HT1080 (cell line): ENCODE measurements at regions not wholly inside any gene's neighbourhood (a gene's known extent, or its start where the extent isn't known, plus 50 kb on each side); places are given as distances from the start of the nearest gene placed in this dataset.
"Not testable (repeated sequence)": the region's sequence is repeated elsewhere in the genome, so short reads cannot be mapped to it uniquely, and the experiment has no call there.

Experiments used
- DNase-seq: peaks from one replicate; pipeline ENCODE4 v3.0.0-alpha.2; 2015; ENCODE audit warnings: low read depth

- no peak for DNase-seq
Measured at GRCh38 chr5:128796506-128796905, 168.8 kb upstream of the SLC27A6 start.

DNA sequence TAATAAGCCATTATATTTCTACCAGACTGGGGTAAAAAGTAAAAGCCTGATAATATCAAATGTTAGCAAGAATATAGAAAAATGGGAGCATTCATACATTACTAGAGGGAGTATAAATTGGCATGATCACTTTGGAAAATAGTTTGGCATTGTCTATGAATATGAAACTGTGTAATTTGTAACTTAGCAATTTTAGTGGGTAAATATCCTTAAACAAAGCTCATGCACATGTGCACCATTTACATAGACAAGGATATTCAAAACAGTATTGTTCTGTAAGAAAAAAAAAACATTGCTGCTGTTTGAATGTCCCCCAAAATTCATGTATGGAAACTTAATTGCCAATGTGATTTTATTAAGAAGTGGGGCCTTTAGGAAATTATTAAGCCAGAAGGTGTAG, 166.4 kb upstream of the SLC27A6 start:
- no peak for DNase-seq

- DNase-seq = no peak
Measured at GRCh38 chr5:128799945-128800344, 165.3 kb upstream of the SLC27A6 start.

- DNase-seq = no peak
Measured at GRCh38 chr5:128800377-128800776, 164.9 kb upstream of the SLC27A6 start.

GRCh38 chr5:128813317-128814070, 151.8 kb upstream of the SLC27A6 start:
- DNase-seq = no peak

GRCh38 chr5:128815201-128815600, 150.1 kb upstream of the SLC27A6 start:
- DNase-seq = no peak

- peak; percentile 18 for DNase-seq
Measured at GRCh38 chr5:128825826-128826225, 139.5 kb upstream of the SLC27A6 start.

- DNase-seq = no peak
Measured at GRCh38 chr5:128826275-128826674, 139.0 kb upstream of the SLC27A6 start.

DNA sequence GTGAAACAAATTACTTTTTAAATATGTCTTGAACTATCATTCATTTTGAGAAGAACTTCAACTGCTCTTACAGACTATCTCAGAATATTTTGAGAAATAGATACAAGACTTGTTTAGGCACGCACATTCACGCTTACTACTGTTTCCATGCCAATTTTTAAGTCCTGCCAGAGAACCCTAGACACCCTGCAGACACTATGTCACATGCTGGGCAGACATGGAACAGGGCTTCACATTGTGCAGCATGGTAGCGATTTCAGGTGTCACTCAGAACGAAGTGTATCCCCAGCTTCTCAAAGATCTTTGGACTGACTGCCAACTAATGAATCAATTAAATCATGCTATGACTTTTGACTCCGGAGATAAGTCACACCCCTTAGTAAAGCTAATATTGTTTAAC, 128.7 kb upstream of the SLC27A6 start:
- DNase-seq = no peak

- no peak for DNase-seq
Measured at GRCh38 chr5:128838623-128839022, 126.7 kb upstream of the SLC27A6 start.

DNA sequence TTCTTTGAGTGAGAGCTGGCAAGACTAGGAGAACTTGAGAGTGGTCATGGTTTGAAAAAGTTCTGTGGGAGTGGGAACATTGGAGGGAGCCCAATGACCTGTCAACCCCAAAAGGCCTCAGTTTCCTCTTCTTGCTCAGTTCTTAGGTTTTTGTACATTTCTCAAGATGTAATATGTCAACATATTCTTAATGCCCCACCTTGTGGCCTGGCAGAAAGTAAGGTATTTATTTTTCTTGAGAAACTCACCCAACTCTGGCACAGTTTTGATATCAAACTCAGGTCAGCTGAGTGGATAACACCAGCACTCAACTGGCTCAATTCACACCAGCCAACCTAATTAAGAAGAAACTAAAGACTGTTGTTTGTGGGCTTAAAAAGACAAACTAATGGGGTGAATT, 123.0 kb upstream of the SLC27A6 start:
- DNase-seq = no peak

DNA sequence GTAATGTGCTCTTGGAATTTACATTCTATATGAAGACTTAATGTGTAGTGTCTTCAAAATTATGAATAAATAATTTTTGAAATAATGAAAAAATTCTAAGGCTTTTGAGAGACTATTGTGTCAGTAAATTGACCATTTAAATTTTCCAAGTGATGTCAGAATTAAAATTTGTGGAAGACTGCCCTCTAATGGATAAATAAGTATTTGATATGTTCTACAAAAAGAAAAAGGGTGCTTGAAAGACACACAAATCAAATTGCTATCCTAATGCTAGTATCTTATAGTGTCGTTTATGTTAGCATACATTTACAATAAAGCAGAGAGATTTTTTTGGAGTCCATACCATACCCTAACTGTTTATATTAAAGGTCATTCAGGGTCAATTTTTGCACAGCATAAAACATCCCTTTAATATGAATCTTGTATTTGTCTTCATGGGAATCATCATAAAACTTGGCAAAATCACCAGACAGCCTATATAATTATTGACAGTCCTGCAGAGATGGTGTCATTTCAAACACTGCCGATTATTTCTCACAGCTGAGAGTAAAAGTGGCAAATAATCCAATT, 120.8 kb upstream of the SLC27A6 start:
- DNase-seq = peak; percentile 29

DNA sequence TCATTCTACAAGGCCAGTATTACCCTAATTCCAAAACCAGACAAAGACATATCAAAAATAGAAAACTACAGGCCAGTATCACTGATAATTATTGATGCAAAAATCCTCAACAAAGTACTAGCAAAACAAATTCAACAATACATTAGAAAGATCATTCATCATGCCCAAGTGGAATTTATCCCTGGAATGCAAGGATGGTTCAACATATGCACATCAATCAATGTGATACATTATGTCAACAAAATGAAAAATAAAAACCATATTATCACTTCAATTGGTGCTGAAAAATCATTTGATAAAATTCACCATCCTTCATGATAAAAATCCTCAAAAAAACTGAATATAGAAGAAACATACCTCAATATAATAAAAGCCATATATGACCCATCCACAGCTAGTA, 115.2 kb upstream of the SLC27A6 start:
- DNase-seq = no peak

GRCh38 chr5:128854931-128855330, 110.4 kb upstream of the SLC27A6 start:
- no peak for DNase-seq

- DNase-seq = no peak
Measured at GRCh38 chr5:128857076-128857677, 108.1 kb upstream of the SLC27A6 start.

DNA sequence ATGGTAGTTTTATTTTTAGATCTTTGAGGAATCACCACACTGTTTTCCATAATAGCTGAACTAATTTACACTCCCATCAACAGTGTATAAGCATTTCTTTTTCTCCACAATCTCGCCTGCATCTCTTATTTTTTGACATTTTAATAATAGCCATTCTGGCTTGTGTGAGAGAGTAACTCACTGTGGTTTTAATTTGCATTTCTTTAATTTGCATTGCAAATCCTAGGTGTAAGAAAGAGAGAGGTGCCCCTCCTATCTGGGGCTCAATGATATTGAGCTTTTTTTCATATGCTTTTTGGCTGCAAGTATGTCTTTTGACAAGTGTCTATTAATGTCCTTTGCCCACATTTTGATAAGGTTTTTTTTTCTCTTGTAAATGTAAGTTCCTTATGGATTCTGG, 106.3 kb upstream of the SLC27A6 start:
- DNase-seq = no peak

GRCh38 chr5:128861155-128861554, 104.1 kb upstream of the SLC27A6 start:
- not testable (repeated sequence) for DNase-seq

GRCh38 chr5:128869970-128870369, 95.3 kb upstream of the SLC27A6 start:
- no peak for DNase-seq

DNA sequence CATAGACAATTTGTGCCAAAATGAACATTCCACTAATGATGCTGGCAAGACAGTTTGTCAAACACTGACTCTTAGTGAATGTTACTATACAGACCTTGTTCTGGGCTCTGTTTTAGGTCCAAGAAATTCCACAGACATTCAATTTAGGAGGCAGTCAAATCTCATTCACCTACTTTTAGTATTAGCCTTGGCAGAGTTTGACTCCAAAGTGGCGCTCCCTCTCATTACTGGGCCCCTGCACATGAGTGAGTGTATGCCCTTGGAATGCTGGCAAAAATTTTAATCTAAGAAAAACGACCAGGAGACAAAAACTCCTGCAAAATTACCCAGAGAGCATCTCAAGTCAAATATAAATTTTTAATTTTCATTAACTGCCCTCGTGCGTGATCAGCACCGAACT, 94.9 kb upstream of the SLC27A6 start:
- DNase-seq = no peak

GRCh38 chr5:128870923-128871322, 94.4 kb upstream of the SLC27A6 start:
- no peak for DNase-seq

GRCh38 chr5:128876569-128877382, 88.5 kb upstream of the SLC27A6 start:
- no peak for DNase-seq

DNA sequence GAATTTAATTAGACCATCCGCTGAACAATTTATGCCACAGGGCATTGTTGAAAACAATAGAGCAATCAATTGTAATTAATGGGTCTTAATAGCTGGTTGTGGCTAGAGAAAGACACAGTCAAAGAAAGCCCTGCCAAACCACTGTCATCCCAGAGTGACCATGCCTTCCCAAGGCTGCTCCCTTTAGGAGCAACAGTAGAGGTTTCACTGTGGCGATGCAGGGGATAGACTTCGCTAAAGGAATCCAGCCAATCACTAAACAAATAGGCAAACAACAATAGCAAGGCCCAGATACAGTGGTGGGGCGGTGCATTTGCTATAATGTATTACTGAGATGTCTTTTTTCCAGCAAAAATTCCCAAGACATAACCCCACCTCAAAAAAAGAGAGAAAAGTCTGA, 87.8 kb upstream of the SLC27A6 start:
- DNase-seq = no peak
